ENCODE measurements at regions not wholly inside any gene's neighbourhood (a gene's known extent, or its start where the extent isn't known, plus 50 kb on each side); places are given as distances from the start of the nearest gene placed in this dataset.

GRCh38 chr13:79749984-79750551, 269.1 kb downstream of the NDFIP2 start:
- DNase-seq, result no peak

- DNase-seq, result no peak
Observed at GRCh38 chr13:79749566-79749965, 268.6 kb downstream of the NDFIP2 start.

GRCh38 chr13:79745081-79745480, 264.1 kb downstream of the NDFIP2 start:
- DNase-seq, result no peak

GRCh38 chr13:79742923-79743322, 262.0 kb downstream of the NDFIP2 start:
- DNase-seq, result no peak

- no peak for DNase-seq
Observed at GRCh38 chr13:79740991-79741390, 260.0 kb downstream of the NDFIP2 start.

- DNase-seq, result no peak
Observed at GRCh38 chr13:79736356-79736755, 255.4 kb downstream of the NDFIP2 start.

GRCh38 chr13:79735228-79735627, 254.3 kb downstream of the NDFIP2 start:
- DNase-seq, result no peak

- no peak for DNase-seq
Observed at GRCh38 chr13:79727086-79727485, 246.1 kb downstream of the NDFIP2 start.

GRCh38 chr13:79725841-79726240, 244.9 kb downstream of the NDFIP2 start:
- no peak for DNase-seq

- peak; percentile 6 to 11 for DNase-seq
Observed at GRCh38 chr13:79724348-79725103, 243.6 kb downstream of the NDFIP2 start.

GRCh38 chr13:79723519-79724024, 242.6 kb downstream of the NDFIP2 start:
- no peak for DNase-seq

- DNase-seq, result no peak
Observed at GRCh38 chr13:79722885-79723445, 242.0 kb downstream of the NDFIP2 start.

- no peak for DNase-seq
Observed at GRCh38 chr13:79716191-79716590, 235.2 kb downstream of the NDFIP2 start.

GRCh38 chr13:79711631-79712030, 230.7 kb downstream of the NDFIP2 start:
- DNase-seq, result no peak

- DNase-seq, result no peak
Observed at GRCh38 chr13:79710376-79710775, 229.4 kb downstream of the NDFIP2 start.

GRCh38 chr13:79709471-79709870, 228.5 kb downstream of the NDFIP2 start:
- no peak for DNase-seq

- DNase-seq, result no peak
Observed at GRCh38 chr13:79703772-79704171, 222.8 kb downstream of the NDFIP2 start.

GRCh38 chr13:79695754-79696153, 214.8 kb downstream of the NDFIP2 start:
- no peak for DNase-seq

- DNase-seq, result no peak
Observed at GRCh38 chr13:79692846-79693245, 211.9 kb downstream of the NDFIP2 start.

GRCh38 chr13:79691826-79692225, 210.9 kb downstream of the NDFIP2 start:
- DNase-seq, result no peak

GRCh38 chr13:79688741-79689140, 207.8 kb downstream of the NDFIP2 start:
- DNase-seq, result no peak

- DNase-seq, result no peak
Observed at GRCh38 chr13:79686441-79686840, 205.5 kb downstream of the NDFIP2 start.

- no peak for DNase-seq
Observed at GRCh38 chr13:79684371-79684770, 203.4 kb downstream of the NDFIP2 start.

- no peak for DNase-seq
Observed at GRCh38 chr13:79682164-79682563, 201.2 kb downstream of the NDFIP2 start.

All from SHP77 (cell line).